CD14-positive monocyte (primary cell): ENCODE measurements at regions not wholly inside any gene's neighbourhood (a gene's known extent, or its start where the extent isn't known, plus 50 kb on each side); places are given as distances from the start of the nearest gene placed in this dataset.

Experiments used
- DNase-seq, 3 donors: peaks; one replicate each; pipeline ENCODE4 v3.0.0-alpha.2; 2011 to 2022
- H2AFZ ChIP-seq: 2 replicates; pipeline ENCODE4 v1.6.0; 2012; ENCODE audit warnings: mild to moderate bottlenecking, low read depth, low read length, inconsistent platforms; ENCODE audit not compliant: insufficient read depth, poor library complexity, severe bottlenecking
- H3K27ac ChIP-seq, 2 donors: 1 replicate in 1 of 2; 2 replicates in 1 of 2; pipeline ENCODE4 v1.5.1; 2012 to 2013; ENCODE audit warnings: low read length in 2 of 2, control low read depth in 1 of 2, inconsistent platforms in 1 of 2, low read depth in 1 of 2, mild to moderate bottlenecking in 1 of 2
- H3K27me3 ChIP-seq, 2 donors: one replicate each; pipeline versions ENCODE4 v1.6.0 to v1.6.1; 2011 to 2013; ENCODE audit warnings: low read length in 2 of 2; ENCODE audit not compliant: control insufficient read depth in 2 of 2, insufficient read depth in 2 of 2
- H3K36me3 ChIP-seq, 2 donors: replicated peaks in 1 of 2; 1 replicate in 1 of 2; 2 replicates in 1 of 2; pipeline versions ENCODE4 v1.5.1 to v1.6.1; 2012 to 2013; ENCODE audit warnings: low read length in 2 of 2, control low read depth in 1 of 2, inconsistent platforms in 1 of 2, mild to moderate bottlenecking in 1 of 2; ENCODE audit not compliant: insufficient read depth in 2 of 2, control insufficient read depth in 1 of 2
- H3K4me1 ChIP-seq, 2 donors: 1 replicate in 1 of 2; 2 replicates in 1 of 2; pipeline versions ENCODE4 v1.5.1 to v1.6.1; 2012 to 2013; ENCODE audit warnings: low read length in 2 of 2, control low read depth in 1 of 2, inconsistent platforms in 1 of 2, mild to moderate bottlenecking in 1 of 2, moderate library complexity in 1 of 2; ENCODE audit not compliant: insufficient read depth in 2 of 2, control insufficient read depth in 1 of 2
- H3K4me2 ChIP-seq: replicated peaks from 2 replicates; pipeline ENCODE3; 2012; ENCODE audit warnings: low read length, moderate library complexity, mild to moderate bottlenecking; ENCODE audit not compliant: poor library complexity, severe bottlenecking; ENCODE audit errors: extremely low read depth
- H3K4me3 ChIP-seq, 3 experiments: fragments of 200-600 bp in 1 of 3; sonication (generic) in 1 of 3; replicated peaks in 1 of 3; 1 replicate in 2 of 3; 2 replicates in 1 of 3; pipeline ENCODE4 v1.5.1; 2011 to 2013; ENCODE audit warnings: low read length in 3 of 3, mild to moderate bottlenecking in 3 of 3, control low read depth in 2 of 3, low read depth in 2 of 3, inconsistent platforms in 1 of 3, moderate library complexity in 1 of 3
- H3K79me2 ChIP-seq: 2 replicates; pipeline ENCODE4 v1.6.0; 2012; ENCODE audit warnings: mild to moderate bottlenecking, control low read depth, inconsistent platforms, low read length, moderate library complexity; ENCODE audit not compliant: insufficient read depth
- H3K9ac ChIP-seq: 2 replicates; pipeline ENCODE4 v1.6.0; 2017; ENCODE audit warnings: low read length, mild to moderate bottlenecking; ENCODE audit not compliant: insufficient read depth, poor library complexity, severe bottlenecking
- H3K9me3 ChIP-seq, 2 donors: replicated peaks in 1 of 2; 1 replicate in 1 of 2; 2 replicates in 1 of 2; pipeline versions ENCODE4 v1.5.1 to v1.6.1; 2012 to 2013; ENCODE audit warnings: low read length in 2 of 2, control low read depth in 1 of 2; ENCODE audit not compliant: control insufficient read depth in 1 of 2, insufficient read depth in 1 of 2
- H4K20me1 ChIP-seq: 2 replicates; pipeline ENCODE4 v1.6.0; 2012; ENCODE audit warnings: mild to moderate bottlenecking, low read length, control low read depth, moderate library complexity; ENCODE audit not compliant: insufficient read depth
- H3K27ac Mint-ChIP-seq, 7 donors: one replicate each; pipeline ENCODE4 v1.8.0; 2020; ENCODE audit warnings: mild to moderate bottlenecking in 7 of 7, mixed read lengths in 7 of 7, moderate library complexity in 6 of 7, inconsistent platforms in 2 of 7
- H3K27me3 Mint-ChIP-seq, 3 donors: one replicate each; pipeline ENCODE4 v1.8.0; 2021 to 2022; ENCODE audit warnings: low read depth in 3 of 3, mild to moderate bottlenecking in 3 of 3, mixed read lengths in 3 of 3, moderate library complexity in 3 of 3, inconsistent platforms in 1 of 3
- H3K36me3 Mint-ChIP-seq, 2 donors: one replicate each; pipeline ENCODE4 v1.8.0; 2020; ENCODE audit warnings: mixed read lengths in 2 of 2, inconsistent platforms in 1 of 2, mild to moderate bottlenecking in 1 of 2
- H3K4me1 Mint-ChIP-seq: one replicate; pipeline ENCODE4 v1.8.0; 2020; ENCODE audit warnings: mild to moderate bottlenecking, mixed read lengths
- H3K4me3 Mint-ChIP-seq, 2 donors: one replicate each; pipeline ENCODE4 v1.8.0; 2020; ENCODE audit warnings: mild to moderate bottlenecking in 2 of 2, mixed read lengths in 2 of 2, moderate library complexity in 1 of 2
- H3K9me3 Mint-ChIP-seq, 7 donors: one replicate each; pipeline ENCODE4 v1.8.0; 2020 to 2022; ENCODE audit warnings: mixed read lengths in 7 of 7, mild to moderate bottlenecking in 6 of 7, moderate library complexity in 6 of 7, inconsistent platforms in 2 of 7
- WGBS: methylation state at CpG from one replicate; pipeline ENCODE4 v1.1.5; 2013; ENCODE audit warnings: missing lambda C conversion rate; ENCODE audit not compliant: insufficient coverage; 5-methylcytosine and 5-hydroxymethylcytosine counted together
- intact Hi-C, 2 donors: fragments of 100-400 bp; cut with micrococcal nuclease; formaldehyde crosslinking; loops; one replicate each; pipeline versions ENCODE4 v1.15.0 to v1.15.1; 2023
- TF ChIP-seq, protein P1 (sequence below): fragments of 200-600 bp; IDR thresholded peaks from one replicate; pipeline ENCODE4 v1.8.0; 2022; ENCODE audit warnings: antibody characterized with exemption, mild to moderate bottlenecking

DNA sequence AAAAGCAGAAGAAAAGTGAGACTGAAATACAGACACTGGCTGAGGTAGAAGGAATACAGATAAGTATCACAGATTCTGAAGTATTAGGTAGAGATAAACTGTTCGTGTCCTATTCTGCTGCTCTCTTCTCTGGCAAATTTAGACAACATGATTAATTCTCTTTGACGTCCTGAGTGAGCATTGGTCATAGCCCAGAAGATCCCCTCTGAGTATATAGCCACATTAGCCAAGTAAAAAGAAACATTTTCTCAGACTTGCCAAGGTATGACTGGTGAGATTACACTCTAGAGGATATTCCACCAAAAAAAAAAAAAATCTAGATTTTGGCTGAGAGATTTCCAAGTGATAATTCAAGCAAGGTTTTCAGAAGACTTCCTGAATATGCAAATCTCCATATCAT lies 111.4 kb upstream of the ALCAM start:
- Histone ChIP-seq H3K9ac (no peak overlapping the region), H3K36me3 (no peaks in the 10 kb centered on the region), H3K9me3 (peaks cover under 1 to 4% of the 10 kb centered on the region in 2 donors), H3K79me2 (no peaks in the 10 kb centered on the region), H4K20me1 (no peaks in the 10 kb centered on the region), H3K27ac (no peak overlapping the region), H3K4me3 (no peak overlapping the region), H3K27me3 (no peaks in the 10 kb centered on the region), H2AFZ (no peak overlapping the region), H3K4me1 (no peaks in the 10 kb centered on the region), H3K4me2 (no peak overlapping the region)
- no peak for DNase-seq
- intact Hi-C loops, result no loop called here
- TF ChIP-seq, protein P1, sequence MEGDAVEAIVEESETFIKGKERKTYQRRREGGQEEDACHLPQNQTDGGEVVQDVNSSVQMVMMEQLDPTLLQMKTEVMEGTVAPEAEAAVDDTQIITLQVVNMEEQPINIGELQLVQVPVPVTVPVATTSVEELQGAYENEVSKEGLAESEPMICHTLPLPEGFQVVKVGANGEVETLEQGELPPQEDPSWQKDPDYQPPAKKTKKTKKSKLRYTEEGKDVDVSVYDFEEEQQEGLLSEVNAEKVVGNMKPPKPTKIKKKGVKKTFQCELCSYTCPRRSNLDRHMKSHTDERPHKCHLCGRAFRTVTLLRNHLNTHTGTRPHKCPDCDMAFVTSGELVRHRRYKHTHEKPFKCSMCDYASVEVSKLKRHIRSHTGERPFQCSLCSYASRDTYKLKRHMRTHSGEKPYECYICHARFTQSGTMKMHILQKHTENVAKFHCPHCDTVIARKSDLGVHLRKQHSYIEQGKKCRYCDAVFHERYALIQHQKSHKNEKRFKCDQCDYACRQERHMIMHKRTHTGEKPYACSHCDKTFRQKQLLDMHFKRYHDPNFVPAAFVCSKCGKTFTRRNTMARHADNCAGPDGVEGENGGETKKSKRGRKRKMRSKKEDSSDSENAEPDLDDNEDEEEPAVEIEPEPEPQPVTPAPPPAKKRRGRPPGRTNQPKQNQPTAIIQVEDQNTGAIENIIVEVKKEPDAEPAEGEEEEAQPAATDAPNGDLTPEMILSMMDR, result no peak
- Mint-ChIP-seq H3K4me1 (peaks cover 2% of the 10 kb centered on the region), H3K36me3 (no peaks in the 10 kb centered on the region), H3K4me3 (no peak overlapping the region), H3K27me3 (peaks cover 0 to 2% (median 2%) of the 10 kb centered on the region in 3 donors), H3K9me3 (peaks cover 0 to 16% (median 7%) of the 10 kb centered on the region in 7 donors), H3K27ac (no peak overlapping the region)
- WGBS, result no CpG with 5 or more reads among the region's 2 CpGs

DNA sequence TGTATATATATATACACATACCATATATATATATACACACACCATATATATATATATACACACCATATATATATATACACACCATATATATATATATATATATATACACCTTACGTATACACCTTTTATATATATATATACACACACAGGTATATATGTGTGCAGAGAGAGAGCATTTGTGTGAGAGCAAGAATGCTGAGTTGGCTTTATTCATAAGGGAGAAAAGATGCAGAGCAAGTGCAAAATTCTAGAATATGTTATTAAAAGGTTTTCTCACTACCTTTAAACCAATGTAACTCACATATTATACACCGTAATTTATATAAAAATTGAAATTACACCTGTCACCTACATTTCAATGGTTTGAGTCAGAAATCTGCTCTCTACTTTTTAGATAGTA lies 107.2 kb upstream of the ALCAM start:
- no peak overlapping the region for H3K27ac Mint-ChIP-seq
- no peak overlapping the region for H3K4me2 ChIP-seq
- H2AFZ ChIP-seq, result no peak overlapping the region
- no peaks in the 10 kb centered on the region for H3K27me3 ChIP-seq
- intact Hi-C loops, result no loop called here
- H3K36me3 Mint-ChIP-seq, result no peaks in the 10 kb centered on the region
- WGBS, result no CpG with 5 or more reads among the region's 2 CpGs
- H3K79me2 ChIP-seq, result no peaks in the 10 kb centered on the region
- TF ChIP-seq, protein P1, result no peak
- DNase-seq, result no peak
- peaks cover 2% of the 10 kb centered on the region for H3K4me1 Mint-ChIP-seq
- peaks cover 0 to 6% (median 2%) of the 10 kb centered on the region in 3 donors for H3K27me3 Mint-ChIP-seq
- H3K9me3 ChIP-seq, result peaks cover 3% of the 10 kb centered on the region in 2 donors
- H3K4me3 ChIP-seq, result no peak overlapping the region
- no peaks in the 10 kb centered on the region for H3K4me1 ChIP-seq
- H3K4me3 Mint-ChIP-seq, result no peak overlapping the region
- no peaks in the 10 kb centered on the region for H3K36me3 ChIP-seq
- H3K27ac ChIP-seq, result no peak overlapping the region
- H3K9ac ChIP-seq, result no peak overlapping the region
- no peaks in the 10 kb centered on the region for H4K20me1 ChIP-seq
- H3K9me3 Mint-ChIP-seq, result peaks cover 0 to 10% (median 5%) of the 10 kb centered on the region in 7 donors
